HG02840 (cell line): ENCODE measurements at regions not wholly inside any gene's neighbourhood (a gene's known extent, or its start where the extent isn't known, plus 50 kb on each side); places are given as distances from the start of the nearest gene placed in this dataset.
"Not testable (repeated sequence)": the region's sequence is repeated elsewhere in the genome, so short reads cannot be mapped to it uniquely, and the experiment has no call there.

Source experiments
- ATAC-seq: cut with Tn5 transposase; IDR thresholded peaks from one replicate; pipeline ENCODE4 v1.9.1; 2021; ENCODE audit warnings: mild to moderate bottlenecking, moderate library complexity, moderate number of reproducible peaks; ENCODE audit not compliant: unreplicated experiment, low FRiP score

GRCh38 chr12:70069221-70070105 is 173.8 kb upstream of the CNOT2 start:
- ATAC-seq, result no peak

- no peak for ATAC-seq
Measured at GRCh38 chr12:70070494-70071007, 172.7 kb upstream of the CNOT2 start.

- ATAC-seq, result no peak
Measured at GRCh38 chr12:70074510-70074909, 168.7 kb upstream of the CNOT2 start.

- no peak for ATAC-seq
Measured at GRCh38 chr12:70077441-70077840, 165.8 kb upstream of the CNOT2 start.

- ATAC-seq, result no peak
Measured at GRCh38 chr12:70078161-70078560, 165.1 kb upstream of the CNOT2 start.

GRCh38 chr12:70080566-70080965 is 162.7 kb upstream of the CNOT2 start:
- ATAC-seq, result no peak

GRCh38 chr12:70082997-70083676 is 160.1 kb upstream of the CNOT2 start:
- ATAC-seq, result no peak

GRCh38 chr12:70083677-70084020 is 159.6 kb upstream of the CNOT2 start:
- ATAC-seq, result no peak

GRCh38 chr12:70086372-70086771 is 156.9 kb upstream of the CNOT2 start:
- not testable (repeated sequence) for ATAC-seq

- no peak for ATAC-seq
Measured at GRCh38 chr12:70091021-70091521, 152.2 kb upstream of the CNOT2 start.

GRCh38 chr12:70094467-70094866 is 148.8 kb upstream of the CNOT2 start:
- no peak for ATAC-seq

GRCh38 chr12:70096759-70097410 is 146.3 kb upstream of the CNOT2 start:
- no peak for ATAC-seq

- no peak for ATAC-seq
Measured at GRCh38 chr12:70101064-70101463, 142.2 kb upstream of the CNOT2 start.

GRCh38 chr12:70106347-70106746 is 136.9 kb upstream of the CNOT2 start:
- ATAC-seq, result no peak

- ATAC-seq, result no peak
Measured at GRCh38 chr12:70110085-70110484, 133.1 kb upstream of the CNOT2 start.

GRCh38 chr12:70117670-70118069 is 125.6 kb upstream of the CNOT2 start:
- ATAC-seq, result no peak

- no peak for ATAC-seq
Measured at GRCh38 chr12:70120970-70121369, 122.3 kb upstream of the CNOT2 start.

- no peak for ATAC-seq
Measured at GRCh38 chr12:70121562-70121961, 121.7 kb upstream of the CNOT2 start.

- no peak for ATAC-seq
Measured at GRCh38 chr12:70122804-70123203, 120.4 kb upstream of the CNOT2 start.

GRCh38 chr12:70149013-70149412 is 94.2 kb upstream of the CNOT2 start:
- ATAC-seq, result no peak

GRCh38 chr12:70149665-70150064 is 93.6 kb upstream of the CNOT2 start:
- no peak for ATAC-seq
